ENCODE measurements at regions not wholly inside any gene's neighbourhood (a gene's known extent, or its start where the extent isn't known, plus 50 kb on each side); places are given as distances from the start of the nearest gene placed in this dataset.
"Not testable (repeated sequence)": the region's sequence is repeated elsewhere in the genome, so short reads cannot be mapped to it uniquely, and the experiment has no call there.

- H3K4me1 ChIP-seq: no peaks in the 10 kb centered on the region
- TF ChIP-seq EP300 (IDR thresholded peaks at IDR 0.05): no peak
- TF ChIP-seq CTCF (IDR thresholded peaks at IDR 0.05): no peak
- TF ChIP-seq POLR2AphosphoS5 (IDR thresholded peaks at IDR 0.05): no peak
- TF ChIP-seq POLR2A (IDR thresholded peaks at IDR 0.05; ENCODE audit: low read depth): no peak
- intact Hi-C loops (cut with DNase I): no loop called here
- no peaks in the 10 kb centered on the region for H3K27me3 ChIP-seq
- H3K9me3 ChIP-seq: no peaks in the 10 kb centered on the region
- H3K4me3 ChIP-seq: no peak overlapping the region
- DNase-seq (ENCODE audit: extremely low spot score): no peak
- WGBS: 77% methylated on average over 3 of the region's 3 CpGs
- H3K27ac ChIP-seq (replicated peaks in 1 of 4): no peak overlapping the region
- H3K36me3 ChIP-seq: no peaks in the 10 kb centered on the region
These were observed 390.7 kb upstream of the EMCN start for GRCh38 chr4:100908540-100908939.

DNA sequence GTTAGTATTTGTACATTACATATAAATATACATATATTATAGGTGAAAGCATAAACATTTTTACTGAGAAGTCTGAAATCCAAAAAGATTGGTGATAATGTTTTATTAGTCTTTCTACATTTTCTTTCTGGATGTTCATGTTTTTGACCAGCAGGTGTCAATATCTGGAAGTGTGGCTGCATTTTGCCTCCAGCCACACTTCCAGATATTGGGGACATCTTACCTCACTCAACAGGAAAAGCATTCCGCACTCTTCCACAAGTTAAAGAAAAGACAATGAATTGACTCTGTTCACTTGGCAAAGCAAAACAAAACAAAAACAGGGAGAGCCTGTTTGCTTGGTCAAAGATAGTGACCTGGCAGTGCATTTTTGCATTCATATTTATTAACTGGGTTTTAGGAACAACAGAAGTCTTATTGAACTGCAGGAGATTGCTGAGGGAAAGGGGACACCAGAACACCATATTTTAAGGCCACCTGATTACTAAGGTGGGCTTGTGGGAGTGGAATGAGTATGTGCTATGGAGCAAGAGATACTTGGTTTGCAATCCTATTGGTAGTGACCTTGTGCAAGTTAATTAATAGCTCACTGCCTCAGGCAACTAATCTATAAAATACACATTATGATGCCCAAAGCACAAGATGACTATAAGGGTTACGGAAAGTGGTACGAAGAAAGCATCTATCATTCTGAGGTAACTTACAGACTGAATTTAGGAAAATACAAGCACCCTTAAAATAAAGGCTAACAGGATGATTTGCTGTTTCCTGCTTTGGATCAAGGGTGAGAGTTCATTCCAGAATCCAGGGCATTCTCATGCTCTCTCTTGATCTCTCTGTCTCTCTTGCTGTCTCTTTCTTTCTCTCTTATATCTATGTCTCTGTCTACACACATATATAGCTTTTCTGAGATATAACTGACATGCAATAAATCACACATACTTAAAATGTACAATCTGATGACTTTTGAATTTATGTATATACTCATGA lies 389.9 kb upstream of the EMCN start:
- Histone ChIP-seq H3K27me3 (no peaks in the 10 kb centered on the region), H3K4me1 (no peaks in the 10 kb centered on the region), H3K4me3 (no peak overlapping the region), H3K36me3 (no peaks in the 10 kb centered on the region), H3K27ac (replicated peaks in 1 of 4) (no peak overlapping the region), H3K9me3 (no peaks in the 10 kb centered on the region)
- no peak for DNase-seq (ENCODE audit: extremely low spot score)
- intact Hi-C loops (cut with DNase I): no loop called here
- TF ChIP-seq EP300 (IDR thresholded peaks at IDR 0.05) (no peak), POLR2A (IDR thresholded peaks at IDR 0.05; ENCODE audit: low read depth) (no peak), POLR2AphosphoS5 (IDR thresholded peaks at IDR 0.05) (no peak), CTCF (IDR thresholded peaks at IDR 0.05) (peak; percentile 7 to 41 (median 15))
- WGBS: 68% methylated on average over 3 of the region's 3 CpGs

DNA sequence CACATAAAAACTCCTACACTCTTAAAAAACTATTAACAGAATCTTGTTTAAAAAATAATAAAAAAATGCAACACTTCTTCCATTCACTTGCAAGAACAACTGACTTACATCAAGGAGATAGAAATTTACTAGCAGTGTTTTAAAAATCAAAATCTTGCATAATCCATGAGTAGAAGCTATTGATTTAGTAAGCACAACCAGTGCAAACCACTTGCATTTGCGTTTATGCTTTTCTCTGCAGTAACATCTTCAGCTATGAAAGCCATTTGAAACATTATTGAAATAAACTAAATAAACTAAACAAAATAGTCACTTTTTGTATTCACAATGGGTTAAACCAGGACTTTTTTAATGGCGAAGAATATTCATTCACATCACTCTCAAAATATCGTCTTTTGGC lies 389.2 kb upstream of the EMCN start:
- Histone ChIP-seq H3K27ac (replicated peaks in 1 of 4) (no peak overlapping the region), H3K4me3 (no peak overlapping the region), H3K4me1 (no peaks in the 10 kb centered on the region), H3K36me3 (no peaks in the 10 kb centered on the region), H3K27me3 (no peaks in the 10 kb centered on the region), H3K9me3 (no peaks in the 10 kb centered on the region)
- intact Hi-C loops (cut with DNase I): no loop called here
- TF ChIP-seq EP300 (IDR thresholded peaks at IDR 0.05) (no peak), CTCF (IDR thresholded peaks at IDR 0.05) (no peak), POLR2AphosphoS5 (IDR thresholded peaks at IDR 0.05) (no peak), POLR2A (IDR thresholded peaks at IDR 0.05; ENCODE audit: low read depth) (no peak)
- WGBS: 88% methylated on average over 3 of the region's 3 CpGs
- no peak for DNase-seq (ENCODE audit: extremely low spot score)

GRCh38 chr4:100900945-100901344 lies 383.1 kb upstream of the EMCN start:
- H3K36me3 ChIP-seq; intact Hi-C loops (cut with DNase I); H3K4me3 ChIP-seq; H3K27me3 ChIP-seq; H3K4me1 ChIP-seq; DNase-seq (ENCODE audit: extremely low spot score); H3K27ac ChIP-seq (replicated peaks in 1 of 4); H3K9me3 ChIP-seq: not testable (repeated sequence)
- 80% methylated on average over 2 of the region's 5 CpGs for whole genome bisulfite sequencing

- no peaks in the 10 kb centered on the region for H3K9me3 ChIP-seq
- no peaks in the 10 kb centered on the region for H3K27me3 ChIP-seq
- no peak for TF ChIP-seq CTCF (IDR thresholded peaks at IDR 0.05)
- no peak overlapping the region for H3K4me3 ChIP-seq
- 93% methylated on average over 9 of the region's 11 CpGs for WGBS
- intact Hi-C loops (cut with DNase I): no loop called here
- DNase-seq (ENCODE audit: extremely low spot score): no peak
- no peak overlapping the region for H3K27ac ChIP-seq (replicated peaks in 1 of 4)
- no peaks in the 10 kb centered on the region for H3K4me1 ChIP-seq
- H3K36me3 ChIP-seq: no peaks in the 10 kb centered on the region
These were observed 382.3 kb upstream of the EMCN start for GRCh38 chr4:100900134-100900533.

All from esophagus muscularis mucosa (tissue), 4 donors.